MCF 10A (cell line): ENCODE measurements at regions not wholly inside any gene's neighbourhood (a gene's known extent, or its start where the extent isn't known, plus 50 kb on each side); places are given as distances from the start of the nearest gene placed in this dataset.
A peak's percentile ranks its signal among the peaks of the same experiment; 100 is the strongest.

Experiments used
- BruUV-seq: library from RNA; stranded (reverse); fragments of 400-500 nt; replicated peaks from 2 replicates; lab custom pipeline; 2021; lab: Mats Ljungman, UMichigan
- CTCF ChIA-PET: fragments of 300-600 bp; sonication (Branson Sonifier 250); formaldehyde crosslinking; extraction: SDS; loops from one replicate; lab custom pipeline; 2021; ENCODE audit warnings: antibody characterized with exemption, inconsistent platforms; lab: Yijun Ruan, JAX
- POLR2A ChIA-PET: fragments of 300-600, 350-650 bp; sonication (Branson Sonifier 250); formaldehyde crosslinking; extraction: SDS; loops from one replicate; lab custom pipeline; 2020; ENCODE audit warnings: antibody characterized with exemption, inconsistent platforms; lab: Yijun Ruan, JAX
- DNase-seq: peaks from one replicate; pipeline ENCODE4 v3.0.0-alpha.2; 2018; ENCODE audit not compliant: unreplicated experiment
- H3K27ac Mint-ChIP-seq: one replicate; pipeline ENCODE4 v1.8.0; 2022; ENCODE audit warnings: mild to moderate bottlenecking, low read depth, mixed read lengths; ENCODE audit not compliant: unreplicated experiment
- H3K27me3 Mint-ChIP-seq: one replicate; pipeline ENCODE4 v1.8.0; 2022; ENCODE audit warnings: mixed read lengths; ENCODE audit not compliant: insufficient read depth, unreplicated experiment
- H3K36me3 Mint-ChIP-seq: one replicate; pipeline ENCODE4 v1.8.0; 2022; ENCODE audit warnings: mild to moderate bottlenecking, moderate library complexity, mixed read lengths; ENCODE audit not compliant: insufficient read depth, unreplicated experiment
- H3K4me1 Mint-ChIP-seq: one replicate; pipeline ENCODE4 v1.8.0; 2022; ENCODE audit warnings: mixed read lengths; ENCODE audit not compliant: insufficient read depth, unreplicated experiment
- H3K4me3 Mint-ChIP-seq: one replicate; pipeline ENCODE4 v1.8.0; 2022; ENCODE audit warnings: mild to moderate bottlenecking, moderate library complexity, mixed read lengths; ENCODE audit not compliant: unreplicated experiment
- H3K9me3 Mint-ChIP-seq: one replicate; pipeline ENCODE4 v1.8.0; 2022; ENCODE audit warnings: mixed read lengths; ENCODE audit not compliant: unreplicated experiment
- CTCF ChIP-seq: fragments of 200-600 bp; IDR thresholded peaks from one replicate; pipeline ENCODE4 v1.8.0; 2022; ENCODE audit warnings: antibody characterized with exemption, mild to moderate bottlenecking; ENCODE audit not compliant: unreplicated experiment
- intact Hi-C: fragments of 100-400 bp; cut with micrococcal nuclease; formaldehyde crosslinking; loops from 2 replicates; pipeline ENCODE4 v1.14.1; 2022

- no peaks in the 10 kb centered on the region for H3K9me3 Mint-ChIP-seq
- no peaks in the 10 kb centered on the region for H3K27me3 Mint-ChIP-seq
- CTCF ChIA-PET, result interaction anchor here (0.6 kb wide), 1 partner anchor 1620 kb away, joined by 3 read pairs; no protein-coding TSS in a partner anchor
- no peak overlapping the region for H3K27ac Mint-ChIP-seq
- peaks cover 8% of the 10 kb centered on the region for H3K4me1 Mint-ChIP-seq
- intact Hi-C loops, result no loop called here
- POLR2A ChIA-PET, result no interaction called here
- BruUV-seq, result no TSS peak
- H3K36me3 Mint-ChIP-seq, result no peaks in the 10 kb centered on the region
- DNase-seq, result no peak
- H3K4me3 Mint-ChIP-seq, result no peak overlapping the region
- TF ChIP-seq CTCF, result no peak
These were observed 222.4 kb upstream of the CD96 start for GRCh38 chr3:111319598-111319997.

- no peak overlapping the region for H3K4me3 Mint-ChIP-seq
- no peak for TF ChIP-seq CTCF
- no peaks in the 10 kb centered on the region for H3K9me3 Mint-ChIP-seq
- no TSS peak for BruUV-seq
- no peak overlapping the region for H3K27ac Mint-ChIP-seq
- peak; percentile 14 for DNase-seq
- intact Hi-C loops, result no loop called here
- ChIA-PET CTCF (no interaction called here), POLR2A (interaction anchor here (1.2 kb wide), 1 partner anchor 11 kb away, joined by 3 read pairs; no protein-coding TSS in a partner anchor)
- H3K27me3 Mint-ChIP-seq, result no peaks in the 10 kb centered on the region
- no peaks in the 10 kb centered on the region for H3K36me3 Mint-ChIP-seq
- peaks cover 12% of the 10 kb centered on the region for H3K4me1 Mint-ChIP-seq
These were observed 220.2 kb upstream of the CD96 start for GRCh38 chr3:111321786-111322185.

GRCh38 chr3:111323019-111323418, 219.0 kb upstream of the CD96 start:
- ChIA-PET CTCF (interaction anchor here (0.5 to 0.6 kb wide), 2 partner anchors 10 to 712 kb away, joined by 3 read pairs; no protein-coding TSS in a partner anchor), POLR2A (interaction anchor here (1.1 to 1.2 kb wide), 2 partner anchors 9 to 13 kb away, joined by 3 read pairs; no protein-coding TSS in a partner anchor)
- intact Hi-C loops, result no loop called here
- H3K9me3 Mint-ChIP-seq, result no peaks in the 10 kb centered on the region
- TF ChIP-seq CTCF, result no peak
- DNase-seq, result no peak
- H3K4me3 Mint-ChIP-seq, result no peak overlapping the region
- H3K4me1 Mint-ChIP-seq, result peaks cover 12% of the 10 kb centered on the region
- no peaks in the 10 kb centered on the region for H3K36me3 Mint-ChIP-seq
- H3K27me3 Mint-ChIP-seq, result no peaks in the 10 kb centered on the region
- H3K27ac Mint-ChIP-seq, result no peak overlapping the region
- BruUV-seq, result no TSS peak

GRCh38 chr3:111324151-111324550, 217.8 kb upstream of the CD96 start:
- Mint-ChIP-seq H3K4me3 (no peak overlapping the region), H3K36me3 (no peaks in the 10 kb centered on the region), H3K4me1 (peaks cover 12% of the 10 kb centered on the region), H3K27ac (no peak overlapping the region), H3K9me3 (no peaks in the 10 kb centered on the region), H3K27me3 (no peaks in the 10 kb centered on the region)
- intact Hi-C loops, result no loop called here
- DNase-seq, result no peak
- no TSS peak for BruUV-seq
- ChIA-PET CTCF (interaction anchor here (1.0 kb wide), 1 partner anchor 14 kb away, joined by 4 read pairs; no protein-coding TSS in a partner anchor), POLR2A (interaction anchor here (1.1 kb wide), 1 partner anchor 11 kb away, joined by 3 read pairs; no protein-coding TSS in a partner anchor)
- no peak for TF ChIP-seq CTCF
